SJSA1 (cell line): ENCODE measurements at regions not wholly inside any gene's neighbourhood (a gene's known extent, or its start where the extent isn't known, plus 50 kb on each side); places are given as distances from the start of the nearest gene placed in this dataset.

Source experiments
- DNase-seq, 2 experiments: peaks; one replicate each; pipeline ENCODE4 v3.0.0-alpha.2; 2015 to 2020; ENCODE audit warnings: low spot score in 2 of 2, low read depth in 1 of 2
- H3K27ac ChIP-seq: fragments of 250-450 bp; sonication (Bioruptor Pico); 2 replicates; pipeline ENCODE4 v1.5.1; 2020; ENCODE audit warnings: mild to moderate bottlenecking, moderate library complexity
- H3K27me3 ChIP-seq: fragments of 250-450 bp; sonication (Bioruptor Pico); replicated peaks from 2 replicates; pipeline ENCODE4 v1.5.1; 2020; ENCODE audit warnings: mild to moderate bottlenecking, moderate library complexity
- H3K36me3 ChIP-seq: fragments of 250-450 bp; sonication (Bioruptor Pico); 2 replicates; pipeline ENCODE4 v1.5.1; 2020; ENCODE audit warnings: mild to moderate bottlenecking
- H3K4me1 ChIP-seq: fragments of 250-450 bp; sonication (Bioruptor Pico); replicated peaks from 2 replicates; pipeline ENCODE4 v1.6.1; 2021; ENCODE audit warnings: mild to moderate bottlenecking
- H3K4me3 ChIP-seq: fragments of 250-450 bp; sonication (Bioruptor Pico); 2 replicates; pipeline ENCODE4 v1.5.1; 2020; ENCODE audit warnings: mild to moderate bottlenecking
- H3K9me3 ChIP-seq: fragments of 250-450 bp; sonication (Bioruptor Pico); replicated peaks from 2 replicates; pipeline ENCODE4 v1.5.1; 2020; ENCODE audit warnings: mild to moderate bottlenecking

- H3K36me3 ChIP-seq, result no peaks in the 10 kb centered on the region
These were observed 352.7 kb upstream of the NAV3 start for GRCh38 chr12:77477907-77478533.

GRCh38 chr12:77471801-77472200 is 358.9 kb upstream of the NAV3 start:
- Histone ChIP-seq H3K27ac (no peak overlapping the region), H3K4me3 (no peak overlapping the region), H3K9me3 (no peaks in the 10 kb centered on the region), H3K27me3 (no peaks in the 10 kb centered on the region), H3K4me1 (no peaks in the 10 kb centered on the region), H3K36me3 (no peaks in the 10 kb centered on the region)
- DNase-seq, result no peak

More at GRCh38 chr12:77477907-77478533, 352.7 kb upstream of the NAV3 start:
- Histone ChIP-seq H3K4me3 (no peak overlapping the region), H3K27me3 (no peaks in the 10 kb centered on the region), H3K27ac (no peak overlapping the region), H3K9me3 (no peaks in the 10 kb centered on the region), H3K4me1 (no peaks in the 10 kb centered on the region)
- DNase-seq, result no peak

- Histone ChIP-seq H3K27me3 (no peaks in the 10 kb centered on the region), H3K27ac (no peak overlapping the region), H3K9me3 (no peaks in the 10 kb centered on the region), H3K4me3 (no peak overlapping the region), H3K36me3 (no peaks in the 10 kb centered on the region), H3K4me1 (no peaks in the 10 kb centered on the region)
- DNase-seq, result no peak
These were observed 360.9 kb upstream of the NAV3 start for GRCh38 chr12:77469578-77470333.

GRCh38 chr12:77442633-77443032 is 377.3 kb upstream of the E2F7 start:
- Histone ChIP-seq H3K27me3 (no peaks in the 10 kb centered on the region), H3K27ac (no peak overlapping the region), H3K4me3 (no peak overlapping the region), H3K4me1 (no peaks in the 10 kb centered on the region), H3K36me3 (no peaks in the 10 kb centered on the region), H3K9me3 (no peaks in the 10 kb centered on the region)
- DNase-seq, result no peak

GRCh38 chr12:77439749-77440148 is 374.4 kb upstream of the E2F7 start:
- H3K27ac ChIP-seq, result no peak overlapping the region
- H3K4me1 ChIP-seq, result no peaks in the 10 kb centered on the region
- H3K27me3 ChIP-seq, result no peaks in the 10 kb centered on the region
- no peak overlapping the region for H3K4me3 ChIP-seq
- no peak for DNase-seq
- no peaks in the 10 kb centered on the region for H3K9me3 ChIP-seq
- H3K36me3 ChIP-seq, result no peaks in the 10 kb centered on the region

- Histone ChIP-seq H3K36me3 (no peaks in the 10 kb centered on the region), H3K27ac (no peak overlapping the region), H3K4me3 (no peak overlapping the region), H3K27me3 (no peaks in the 10 kb centered on the region), H3K9me3 (no peaks in the 10 kb centered on the region), H3K4me1 (no peaks in the 10 kb centered on the region)
- no peak for DNase-seq
These were observed 373.3 kb upstream of the E2F7 start for GRCh38 chr12:77438644-77439043.

GRCh38 chr12:77437206-77437605 is 371.8 kb upstream of the E2F7 start:
- no peak for DNase-seq
- no peaks in the 10 kb centered on the region for H3K27me3 ChIP-seq
- H3K4me3 ChIP-seq, result no peak overlapping the region
- no peaks in the 10 kb centered on the region for H3K4me1 ChIP-seq
- no peaks in the 10 kb centered on the region for H3K9me3 ChIP-seq
- no peaks in the 10 kb centered on the region for H3K36me3 ChIP-seq
- no peak overlapping the region for H3K27ac ChIP-seq

- no peaks in the 10 kb centered on the region for H3K27me3 ChIP-seq
- no peak for DNase-seq
- H3K4me3 ChIP-seq, result no peak overlapping the region
- no peak overlapping the region for H3K27ac ChIP-seq
- H3K36me3 ChIP-seq, result no peaks in the 10 kb centered on the region
- no peaks in the 10 kb centered on the region for H3K4me1 ChIP-seq
- H3K9me3 ChIP-seq, result no peaks in the 10 kb centered on the region
These were observed 370.2 kb upstream of the E2F7 start for GRCh38 chr12:77435446-77436091.

GRCh38 chr12:77433799-77434198 is 368.4 kb upstream of the E2F7 start:
- Histone ChIP-seq H3K27me3 (0 out of 2 replicates have a peak, but pooled peaks cover 5% of the 10 kb centered on the region), H3K27ac (no peak overlapping the region), H3K9me3 (no peaks in the 10 kb centered on the region), H3K36me3 (no peaks in the 10 kb centered on the region), H3K4me1 (no peaks in the 10 kb centered on the region), H3K4me3 (no peak overlapping the region)
- DNase-seq, result no peak

GRCh38 chr12:77429426-77429825 is 364.1 kb upstream of the E2F7 start:
- Histone ChIP-seq H3K27me3 (0 out of 2 replicates have a peak, but pooled peaks cover 5% of the 10 kb centered on the region), H3K36me3 (no peaks in the 10 kb centered on the region), H3K4me3 (no peak overlapping the region), H3K27ac (no peak overlapping the region), H3K9me3 (no peaks in the 10 kb centered on the region), H3K4me1 (no peaks in the 10 kb centered on the region)
- DNase-seq, result no peak

GRCh38 chr12:77421152-77421551 is 355.8 kb upstream of the E2F7 start:
- Histone ChIP-seq H3K4me1 (no peaks in the 10 kb centered on the region), H3K36me3 (no peaks in the 10 kb centered on the region), H3K27ac (no peak overlapping the region), H3K4me3 (no peak overlapping the region), H3K9me3 (no peaks in the 10 kb centered on the region), H3K27me3 (no peaks in the 10 kb centered on the region)
- DNase-seq, result no peak

- no peak for DNase-seq
- Histone ChIP-seq H3K27me3 (no peaks in the 10 kb centered on the region; the same call in 1 of the 2 replicates), H3K4me1 (no peaks in the 10 kb centered on the region), H3K27ac (no peak overlapping the region), H3K36me3 (no peaks in the 10 kb centered on the region), H3K4me3 (no peak overlapping the region), H3K9me3 (no peaks in the 10 kb centered on the region)
These were observed 344.2 kb upstream of the E2F7 start for GRCh38 chr12:77409551-77409950.

- no peaks in the 10 kb centered on the region; the same call in 1 of the 2 replicates for H3K27me3 ChIP-seq
- H3K4me3 ChIP-seq, result no peak overlapping the region
- no peaks in the 10 kb centered on the region for H3K9me3 ChIP-seq
- H3K27ac ChIP-seq, result no peak overlapping the region
- DNase-seq, result no peak
- H3K36me3 ChIP-seq, result no peaks in the 10 kb centered on the region
- H3K4me1 ChIP-seq, result no peaks in the 10 kb centered on the region
These were observed 342.6 kb upstream of the E2F7 start for GRCh38 chr12:77407931-77408330.

GRCh38 chr12:77406219-77406905 is 341.0 kb upstream of the E2F7 start:
- no peaks in the 10 kb centered on the region for H3K4me1 ChIP-seq
- no peaks in the 10 kb centered on the region for H3K36me3 ChIP-seq
- H3K27me3 ChIP-seq, result no peaks in the 10 kb centered on the region; the same call in 1 of the 2 replicates
- H3K9me3 ChIP-seq, result no peaks in the 10 kb centered on the region
- no peak overlapping the region for H3K4me3 ChIP-seq
- no peak for DNase-seq
- H3K27ac ChIP-seq, result no peak overlapping the region
